ENCODE measurements at regions not wholly inside any gene's neighbourhood (a gene's known extent, or its start where the extent isn't known, plus 50 kb on each side); places are given as distances from the start of the nearest gene placed in this dataset.

DNA sequence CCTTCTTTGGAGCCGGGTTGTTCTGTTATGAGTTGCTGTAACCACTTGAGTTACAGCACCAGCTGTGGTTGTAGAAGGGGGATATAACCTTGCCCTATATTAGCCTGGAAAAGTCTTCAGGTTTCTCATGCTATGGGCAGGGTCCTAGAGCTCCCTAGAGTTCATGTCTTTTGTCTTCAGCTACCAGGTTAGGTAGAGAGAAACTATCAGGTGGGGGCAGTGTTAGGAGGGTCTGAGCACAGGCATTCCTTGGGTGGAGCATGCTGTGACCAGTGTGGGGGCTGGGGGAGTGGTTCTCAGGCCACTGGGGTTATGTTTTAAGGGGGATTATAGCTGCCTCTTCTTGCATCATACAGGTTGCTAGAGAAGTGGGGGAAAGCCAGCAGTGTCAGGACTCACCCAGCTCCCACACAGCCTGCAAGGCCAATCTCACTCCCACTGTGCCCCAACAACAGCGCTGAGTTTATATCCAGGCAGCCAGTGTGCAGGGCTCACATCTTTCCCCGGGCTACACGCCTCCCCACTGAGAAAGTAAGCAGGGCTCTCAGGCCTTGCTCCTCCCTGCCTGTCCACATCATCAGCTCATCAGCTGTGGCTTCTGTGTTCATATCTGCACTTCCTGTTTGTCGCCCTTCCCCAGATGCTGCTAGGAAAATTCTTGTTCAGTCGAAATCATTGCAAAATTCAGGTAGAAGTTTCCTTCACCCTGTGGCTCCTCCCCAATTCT is 133.8 kb upstream of the NRXN1 start:
- Histone ChIP-seq H3K27ac (ENCODE audit: low read depth, low read length) (no peak overlapping the region), H3K4me2 (ENCODE audit: low read depth, low read length, poor library complexity, severe bottlenecking) (peak overlapping the region; percentile 41), H3K36me3 (ENCODE audit: low read length) (no peaks in the 10 kb centered on the region), H3K9ac (ENCODE audit: low read length) (peak overlapping the region; percentile 22; the same call in 1 of the 2 replicates), H3K27me3 (ENCODE audit: low read length) (no peaks in the 10 kb centered on the region), H2AFZ (ENCODE audit: low read depth, low read length, severe bottlenecking) (peak overlapping the region; percentile 60), H3K9me2 (replicated peaks; ENCODE audit: insufficient read depth, low read length) (no peaks in the 10 kb centered on the region), H3F3A (ENCODE audit: insufficient read depth) (no peaks in the 10 kb centered on the region), H3K4me3 (ENCODE audit: insufficient read depth, low read length, poor library complexity, severe bottlenecking) (no peak overlapping the region), H3K79me2 (ENCODE audit: insufficient read depth, low read length) (no peaks in the 10 kb centered on the region), H3K9me3 (ENCODE audit: insufficient read depth, low read length) (no peaks in the 10 kb centered on the region), H4K20me1 (ENCODE audit: low read depth, low read length) (no peaks in the 10 kb centered on the region)
- TF ChIP-seq, protein P1, sequence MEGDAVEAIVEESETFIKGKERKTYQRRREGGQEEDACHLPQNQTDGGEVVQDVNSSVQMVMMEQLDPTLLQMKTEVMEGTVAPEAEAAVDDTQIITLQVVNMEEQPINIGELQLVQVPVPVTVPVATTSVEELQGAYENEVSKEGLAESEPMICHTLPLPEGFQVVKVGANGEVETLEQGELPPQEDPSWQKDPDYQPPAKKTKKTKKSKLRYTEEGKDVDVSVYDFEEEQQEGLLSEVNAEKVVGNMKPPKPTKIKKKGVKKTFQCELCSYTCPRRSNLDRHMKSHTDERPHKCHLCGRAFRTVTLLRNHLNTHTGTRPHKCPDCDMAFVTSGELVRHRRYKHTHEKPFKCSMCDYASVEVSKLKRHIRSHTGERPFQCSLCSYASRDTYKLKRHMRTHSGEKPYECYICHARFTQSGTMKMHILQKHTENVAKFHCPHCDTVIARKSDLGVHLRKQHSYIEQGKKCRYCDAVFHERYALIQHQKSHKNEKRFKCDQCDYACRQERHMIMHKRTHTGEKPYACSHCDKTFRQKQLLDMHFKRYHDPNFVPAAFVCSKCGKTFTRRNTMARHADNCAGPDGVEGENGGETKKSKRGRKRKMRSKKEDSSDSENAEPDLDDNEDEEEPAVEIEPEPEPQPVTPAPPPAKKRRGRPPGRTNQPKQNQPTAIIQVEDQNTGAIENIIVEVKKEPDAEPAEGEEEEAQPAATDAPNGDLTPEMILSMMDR (IDR thresholded peaks at IDR 0.05; ENCODE audit: insufficient read depth, low read length, poor library complexity, severe bottlenecking), result no peak
- TF ChIP-seq EZH2phosphoT487 (conservative IDR thresholded peaks at IDR 0.05; ENCODE audit: low read length), result no peak

DNA sequence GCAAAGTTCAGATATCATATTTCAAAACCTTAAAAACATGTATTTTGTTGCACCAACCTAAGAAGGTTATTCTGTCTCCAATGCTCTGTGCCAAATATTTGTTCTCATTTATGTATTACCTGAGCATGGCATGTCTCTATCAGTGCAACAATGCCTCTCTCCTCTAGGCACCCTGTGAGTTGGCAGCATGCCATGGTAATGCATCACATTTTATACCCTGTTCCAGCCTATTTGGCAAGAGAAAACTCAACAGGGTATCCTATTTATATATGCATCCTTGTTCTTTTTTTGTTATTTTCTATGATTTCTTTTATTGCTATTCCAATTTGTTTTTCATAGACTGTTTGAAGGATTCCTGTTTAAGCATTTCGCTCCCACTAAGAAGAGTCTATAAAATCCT is 126.3 kb upstream of the NRXN1 start:
- H3K27me3 ChIP-seq (ENCODE audit: low read length), result no peaks in the 10 kb centered on the region
- no peak for TF ChIP-seq EZH2phosphoT487 (conservative IDR thresholded peaks at IDR 0.05; ENCODE audit: low read length)
- H3K9me3 ChIP-seq (ENCODE audit: insufficient read depth, low read length), result no peaks in the 10 kb centered on the region
- H3K9me2 ChIP-seq (replicated peaks; ENCODE audit: insufficient read depth, low read length), result no peaks in the 10 kb centered on the region
- no peak overlapping the region for H3K4me2 ChIP-seq (ENCODE audit: low read depth, low read length, poor library complexity, severe bottlenecking)
- no peak overlapping the region for H3K27ac ChIP-seq (ENCODE audit: low read depth, low read length)
- H3F3A ChIP-seq (ENCODE audit: insufficient read depth), result no peaks in the 10 kb centered on the region
- H3K36me3 ChIP-seq (ENCODE audit: low read length), result no peaks in the 10 kb centered on the region
- no peaks in the 10 kb centered on the region for H3K79me2 ChIP-seq (ENCODE audit: insufficient read depth, low read length)
- no peaks in the 10 kb centered on the region for H4K20me1 ChIP-seq (ENCODE audit: low read depth, low read length)
- no peak overlapping the region for H2AFZ ChIP-seq (ENCODE audit: low read depth, low read length, severe bottlenecking)
- no peak overlapping the region for H3K9ac ChIP-seq (ENCODE audit: low read length)
- no peak overlapping the region for H3K4me3 ChIP-seq (ENCODE audit: insufficient read depth, low read length, poor library complexity, severe bottlenecking)

DNA sequence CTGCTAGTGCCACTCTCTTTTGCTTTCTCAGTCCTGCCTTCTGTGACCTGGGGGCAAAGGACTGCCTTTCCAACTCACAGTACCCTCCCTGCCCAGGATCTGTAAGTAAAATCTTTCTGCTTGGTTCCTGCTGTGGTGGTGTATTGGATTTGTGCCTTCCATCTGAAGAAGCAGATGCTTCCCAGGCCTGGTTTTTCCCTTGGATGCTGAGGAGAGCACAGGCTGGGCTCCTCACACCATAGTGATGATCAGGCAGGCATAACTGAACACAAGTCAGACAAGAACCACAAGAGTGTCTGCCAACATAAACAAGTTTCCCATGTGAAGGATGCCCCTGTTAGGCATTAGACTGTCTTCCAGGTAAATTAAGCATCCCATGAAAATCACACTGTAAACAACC is 121.3 kb upstream of the NRXN1 start:
- Histone ChIP-seq H3K4me2 (ENCODE audit: low read depth, low read length, poor library complexity, severe bottlenecking) (no peak overlapping the region), H3K4me3 (ENCODE audit: insufficient read depth, low read length, poor library complexity, severe bottlenecking) (no peak overlapping the region), H3K9me2 (replicated peaks; ENCODE audit: insufficient read depth, low read length) (no peaks in the 10 kb centered on the region), H3K9ac (ENCODE audit: low read length) (no peak overlapping the region), H3K27me3 (ENCODE audit: low read length) (no peaks in the 10 kb centered on the region), H2AFZ (ENCODE audit: low read depth, low read length, severe bottlenecking) (no peak overlapping the region), H3K79me2 (ENCODE audit: insufficient read depth, low read length) (no peaks in the 10 kb centered on the region), H3K36me3 (ENCODE audit: low read length) (no peaks in the 10 kb centered on the region), H3F3A (ENCODE audit: insufficient read depth) (no peaks in the 10 kb centered on the region), H4K20me1 (ENCODE audit: low read depth, low read length) (no peaks in the 10 kb centered on the region), H3K27ac (ENCODE audit: low read depth, low read length) (no peak overlapping the region), H3K9me3 (ENCODE audit: insufficient read depth, low read length) (no peaks in the 10 kb centered on the region)
- no peak for TF ChIP-seq EZH2phosphoT487 (conservative IDR thresholded peaks at IDR 0.05; ENCODE audit: low read length)
- TF ChIP-seq, protein P1 (IDR thresholded peaks at IDR 0.05; ENCODE audit: insufficient read depth, low read length, poor library complexity, severe bottlenecking), result no peak

DNA sequence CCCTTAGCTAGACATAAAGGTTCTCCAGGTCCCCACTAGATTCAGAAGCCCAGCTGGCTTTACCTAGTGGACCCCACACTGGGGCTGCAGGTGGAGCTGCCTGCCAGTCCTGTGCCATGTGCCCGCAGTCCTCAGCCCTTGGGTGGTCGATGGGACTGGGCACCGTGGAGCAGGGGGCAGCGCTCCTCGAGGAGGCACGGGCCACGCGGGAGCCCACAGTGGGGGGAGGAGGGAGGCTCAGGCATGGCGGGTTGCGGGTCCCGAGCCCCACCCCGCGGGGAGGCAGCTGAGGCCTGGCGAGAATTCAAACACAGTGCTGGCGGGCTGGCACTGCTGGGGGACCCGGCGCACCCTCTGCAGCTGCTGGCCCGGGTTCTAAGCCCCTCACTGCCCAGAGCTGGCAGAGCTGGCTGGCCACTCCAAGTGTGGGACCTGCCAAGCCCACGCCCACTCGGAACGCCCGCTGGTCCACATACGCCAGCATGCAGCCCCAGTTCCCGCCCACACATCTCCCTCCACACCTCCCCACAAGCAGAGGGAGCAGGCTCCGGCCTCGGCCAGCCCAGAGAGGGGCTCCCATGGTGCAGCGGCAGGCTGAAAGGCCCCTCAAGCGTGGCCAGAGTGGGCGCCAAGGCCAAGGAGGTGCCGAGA is 119.7 kb upstream of the NRXN1 start:
- Histone ChIP-seq H3K4me3 (ENCODE audit: insufficient read depth, low read length, poor library complexity, severe bottlenecking) (no peak overlapping the region), H3K4me2 (ENCODE audit: low read depth, low read length, poor library complexity, severe bottlenecking) (no peak overlapping the region), H2AFZ (ENCODE audit: low read depth, low read length, severe bottlenecking) (no peak overlapping the region), H3K36me3 (ENCODE audit: low read length) (no peaks in the 10 kb centered on the region), H3K79me2 (ENCODE audit: insufficient read depth, low read length) (no peaks in the 10 kb centered on the region), H3F3A (ENCODE audit: insufficient read depth) (no peaks in the 10 kb centered on the region), H3K27ac (ENCODE audit: low read depth, low read length) (no peak overlapping the region), H3K9ac (ENCODE audit: low read length) (no peak overlapping the region), H3K27me3 (ENCODE audit: low read length) (no peaks in the 10 kb centered on the region), H3K9me3 (ENCODE audit: insufficient read depth, low read length) (no peaks in the 10 kb centered on the region), H3K9me2 (replicated peaks; ENCODE audit: insufficient read depth, low read length) (no peaks in the 10 kb centered on the region), H4K20me1 (ENCODE audit: low read depth, low read length) (no peaks in the 10 kb centered on the region)
- no peak for TF ChIP-seq EZH2phosphoT487 (conservative IDR thresholded peaks at IDR 0.05; ENCODE audit: low read length)
- TF ChIP-seq, protein P1 (IDR thresholded peaks at IDR 0.05; ENCODE audit: insufficient read depth, low read length, poor library complexity, severe bottlenecking), result no peak

Measured in SU-DHL-6 (cell line).